Inflammatory macrophage treated with lipopolysaccharide for 1 hour (primary cell): ENCODE measurements at regions not wholly inside any gene's neighbourhood (a gene's known extent, or its start where the extent isn't known, plus 50 kb on each side); places are given as distances from the start of the nearest gene placed in this dataset.
"Not testable (repeated sequence)": the region's sequence is repeated elsewhere in the genome, so short reads cannot be mapped to it uniquely, and the experiment has no call there.

ENCODE experiments used
- DNase-seq, 2 donors: peaks; one replicate each; pipeline ENCODE4 v3.0.0-alpha.2; 2020 to 2022

DNA sequence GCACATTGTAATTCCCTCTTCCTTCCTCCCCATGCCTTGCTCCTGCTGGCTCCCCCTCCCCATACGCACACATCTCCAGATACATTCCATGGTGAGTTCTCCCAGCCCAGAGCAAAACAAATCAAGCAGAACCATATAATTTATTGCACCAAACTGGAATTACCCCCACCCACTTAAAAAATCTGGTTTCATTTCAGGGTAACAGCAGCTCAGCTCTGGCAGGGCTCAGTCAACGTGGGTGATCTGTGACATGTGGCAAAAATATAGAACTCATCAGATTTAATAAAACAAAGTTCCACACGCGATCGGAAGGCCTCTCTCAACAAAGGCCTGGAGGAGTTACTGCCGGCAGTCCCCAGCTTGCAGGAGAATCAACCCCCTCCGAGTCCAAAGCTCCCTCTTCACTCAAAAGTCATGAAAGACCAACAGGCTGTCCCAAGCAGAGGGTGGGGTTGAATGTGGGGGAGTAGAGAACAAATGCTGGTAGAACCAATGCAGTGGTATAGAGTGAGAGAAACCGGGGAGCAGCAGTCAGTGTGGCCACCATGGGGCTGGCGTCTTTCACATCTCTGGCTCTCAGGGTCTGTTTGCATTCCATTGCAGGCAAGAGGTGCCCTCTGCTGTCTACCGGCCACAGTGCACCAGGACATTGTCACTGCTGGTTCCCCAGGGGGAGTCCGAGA lies 323.3 kb upstream of the NT5E start:
- DNase-seq, result peak in 1 of 2 donors; percentile 4

DNA sequence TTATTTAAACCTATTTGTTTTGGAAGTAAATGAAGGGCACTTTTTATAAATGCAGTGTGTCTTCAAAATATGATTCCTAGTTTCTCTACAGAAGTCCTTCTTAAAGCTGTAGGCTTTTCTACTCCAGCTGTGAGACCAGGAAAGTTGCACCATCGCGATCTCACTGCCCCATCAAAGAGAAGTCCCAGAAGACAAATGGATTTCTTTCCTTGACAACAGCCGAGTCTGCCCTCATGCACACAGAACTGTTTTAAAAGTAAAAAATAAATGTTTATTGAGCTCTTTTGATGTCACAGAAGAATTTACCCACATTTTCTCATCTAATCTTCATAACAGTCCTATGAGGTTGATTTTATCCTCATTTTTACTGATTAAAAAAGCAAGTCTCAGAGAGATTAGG lies 324.4 kb upstream of the NT5E start:
- no peak for DNase-seq

DNA sequence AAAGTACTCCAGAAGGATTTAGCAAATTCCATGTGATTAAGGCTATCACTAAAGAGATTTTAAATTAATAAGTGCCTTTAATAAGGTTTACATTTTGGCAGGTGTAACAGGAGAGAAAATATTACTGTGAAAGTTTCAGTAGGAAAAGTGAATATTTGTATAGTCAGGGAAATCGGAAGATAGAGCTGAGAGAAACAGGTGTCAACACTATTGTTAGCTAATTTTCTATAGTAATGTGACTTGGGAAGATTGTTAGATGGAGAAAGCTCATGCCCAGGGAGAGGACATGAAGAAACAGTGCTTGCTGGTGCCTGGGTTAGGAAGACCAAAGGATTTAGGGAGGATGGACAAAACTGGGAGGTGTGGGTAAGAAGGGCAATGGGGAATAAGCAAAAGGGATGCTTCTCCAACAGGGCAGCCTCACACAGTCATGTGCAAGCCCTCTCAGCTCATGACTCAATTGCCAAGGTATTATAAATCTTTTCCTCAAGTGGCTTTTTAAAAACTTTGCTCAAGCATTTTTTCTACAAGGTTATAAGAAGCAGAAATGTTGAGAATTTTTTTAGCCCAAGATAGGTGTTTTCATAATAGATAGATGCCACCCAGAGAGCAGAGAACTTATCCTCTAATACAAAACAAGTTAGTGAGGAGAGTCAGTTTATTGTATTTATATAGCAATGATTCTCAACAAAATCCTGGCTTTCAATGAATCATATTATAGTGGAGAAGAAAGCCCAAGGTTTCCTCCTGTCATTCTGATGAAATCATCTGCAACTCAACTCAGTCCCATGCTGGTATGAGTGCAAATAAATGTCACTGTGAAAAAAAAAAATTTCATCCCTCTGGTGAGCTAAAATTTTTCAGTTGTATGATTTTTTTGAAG lies 325.2 kb upstream of the NT5E start:
- DNase-seq, result no peak

DNA sequence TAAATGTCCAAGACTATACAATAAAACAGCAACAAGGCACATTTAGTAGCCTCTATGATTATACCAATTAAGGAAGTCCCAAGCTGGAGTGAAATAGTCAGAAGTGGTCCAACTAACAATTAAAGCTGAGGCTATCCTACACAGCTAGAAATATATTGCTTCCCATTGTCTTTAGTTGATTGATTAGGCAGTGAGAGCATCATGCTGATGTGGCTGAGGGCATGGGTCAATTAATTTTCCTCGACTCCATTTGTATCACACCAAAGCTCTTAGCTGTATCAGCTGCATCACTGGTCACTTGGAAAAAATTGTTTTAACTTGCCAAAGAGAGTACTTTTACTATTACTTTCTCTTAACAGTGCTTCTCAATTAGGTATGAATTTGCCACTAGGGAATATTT lies 328.7 kb upstream of the NT5E start:
- no peak for DNase-seq

DNA sequence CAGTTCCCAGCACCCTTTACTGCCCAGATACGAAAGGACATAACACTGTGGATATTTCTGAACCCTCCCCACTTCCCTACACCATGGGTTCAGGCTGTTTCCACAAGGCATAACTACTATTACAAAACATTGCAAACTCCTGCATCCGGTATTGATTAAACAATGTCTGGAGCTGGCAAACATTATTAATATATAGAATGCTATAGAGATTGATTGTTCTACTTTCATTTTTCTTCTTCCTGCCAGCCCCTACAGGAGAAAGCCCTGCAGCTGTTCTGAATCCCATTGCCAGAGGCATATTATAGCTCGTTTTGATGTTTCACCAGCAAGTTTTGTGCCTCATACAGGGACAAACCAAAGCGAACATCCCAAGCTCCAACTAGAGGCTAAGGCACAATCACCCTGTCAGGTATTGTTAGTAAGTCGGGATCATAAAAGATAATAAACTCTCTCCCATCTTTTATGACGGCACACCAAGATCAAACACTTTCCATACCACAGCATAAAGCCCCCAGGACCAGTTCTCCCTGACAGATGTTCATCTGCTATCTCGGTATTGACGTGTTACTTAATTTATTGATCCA lies 331.1 kb upstream of the NT5E start:
- DNase-seq, result no peak

DNA sequence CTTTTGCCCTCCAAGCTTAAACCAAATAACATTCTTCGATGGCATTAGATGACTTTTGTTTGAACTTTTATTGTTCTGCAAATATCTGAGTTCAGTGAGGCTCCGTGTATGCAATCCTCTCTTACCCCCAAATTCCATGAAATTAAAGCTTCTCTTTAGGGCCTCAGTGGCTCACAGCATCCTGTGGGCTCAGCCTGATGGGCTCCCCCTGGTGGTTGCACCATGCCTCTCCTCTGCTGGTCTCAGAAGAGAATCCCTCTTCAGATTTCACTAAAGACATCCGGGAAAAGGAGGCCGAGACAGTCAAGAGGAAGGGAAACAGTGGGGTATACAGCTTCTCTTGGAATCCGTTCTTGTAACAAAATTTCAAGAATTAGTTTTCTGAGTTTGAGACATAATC lies 331.6 kb upstream of the NT5E start:
- DNase-seq, result no peak

DNA sequence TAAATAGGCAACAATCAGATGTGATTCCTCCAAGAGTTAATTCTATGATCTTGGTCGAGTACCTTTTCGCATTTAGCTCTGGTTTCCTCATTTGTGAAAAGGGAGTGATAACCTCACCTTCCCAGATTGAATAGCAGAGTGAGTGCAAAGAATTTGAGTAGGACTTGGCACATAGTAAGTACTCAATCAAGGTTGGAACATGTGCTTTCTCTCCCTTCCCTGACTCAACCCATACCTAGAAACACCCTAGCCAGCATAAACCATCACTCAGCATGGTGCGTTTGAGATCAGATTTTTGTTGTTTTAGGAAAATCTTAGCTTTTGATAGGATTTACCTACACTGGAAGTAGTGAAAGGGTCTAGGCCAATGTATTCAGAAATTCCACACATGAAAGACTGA lies 333.4 kb upstream of the NT5E start:
- DNase-seq, result no peak

DNA sequence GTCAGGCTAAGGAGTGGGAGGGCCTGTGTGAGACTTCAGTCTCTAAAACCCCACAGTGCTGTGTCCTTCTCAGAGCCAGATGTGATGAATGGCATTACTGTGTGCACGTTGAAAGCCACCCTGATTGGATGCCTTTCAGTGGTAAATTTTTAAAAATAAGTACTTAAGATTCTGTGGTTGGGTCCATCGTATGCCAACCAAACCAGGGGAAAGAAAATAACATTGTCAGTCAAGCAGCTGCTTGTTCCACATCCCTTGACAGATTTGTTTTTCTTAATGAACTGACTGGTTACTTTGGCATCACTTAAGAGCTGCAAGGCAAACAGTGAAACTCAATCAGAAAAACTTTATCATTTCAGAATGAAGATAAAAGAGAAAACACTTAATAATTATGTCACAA lies 334.0 kb upstream of the NT5E start:
- no peak for DNase-seq

DNA sequence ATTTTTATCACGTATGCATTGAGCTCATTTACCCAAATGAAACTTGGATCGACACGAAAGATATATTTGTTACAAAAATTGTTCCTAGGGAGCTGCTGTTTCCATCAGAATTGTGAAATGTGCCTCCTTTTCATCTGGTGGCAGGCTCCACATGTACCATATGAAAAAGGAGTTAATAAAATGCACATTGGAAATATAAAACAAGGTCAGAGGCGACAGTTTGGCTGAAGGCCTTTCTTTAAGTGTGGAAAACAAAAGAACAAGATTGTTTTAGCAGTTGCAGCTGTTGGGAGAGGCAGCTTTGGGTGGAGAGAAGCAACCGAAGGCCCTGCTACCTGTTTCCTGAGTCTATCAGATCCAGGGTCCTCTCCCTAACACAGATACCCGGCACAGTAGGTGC lies 334.5 kb upstream of the NT5E start:
- DNase-seq, result no peak

DNA sequence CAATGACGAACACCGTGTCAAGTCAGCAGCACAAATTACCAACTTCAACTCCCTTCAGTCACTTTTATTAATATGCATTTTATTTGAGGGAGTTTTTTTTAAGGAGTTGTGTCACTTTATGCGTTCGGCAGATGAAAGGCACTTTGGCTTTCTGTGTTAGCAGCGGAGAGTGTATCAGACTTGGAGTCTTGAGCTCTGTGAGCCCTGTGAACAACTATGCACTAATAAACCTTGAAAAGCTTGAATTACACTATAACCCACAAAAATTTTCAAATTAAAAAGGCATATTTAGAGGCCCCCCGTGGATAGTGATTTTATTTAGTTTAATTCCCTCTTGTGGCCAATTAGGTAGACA lies 335.3 kb upstream of the NT5E start:
- no peak for DNase-seq

DNA sequence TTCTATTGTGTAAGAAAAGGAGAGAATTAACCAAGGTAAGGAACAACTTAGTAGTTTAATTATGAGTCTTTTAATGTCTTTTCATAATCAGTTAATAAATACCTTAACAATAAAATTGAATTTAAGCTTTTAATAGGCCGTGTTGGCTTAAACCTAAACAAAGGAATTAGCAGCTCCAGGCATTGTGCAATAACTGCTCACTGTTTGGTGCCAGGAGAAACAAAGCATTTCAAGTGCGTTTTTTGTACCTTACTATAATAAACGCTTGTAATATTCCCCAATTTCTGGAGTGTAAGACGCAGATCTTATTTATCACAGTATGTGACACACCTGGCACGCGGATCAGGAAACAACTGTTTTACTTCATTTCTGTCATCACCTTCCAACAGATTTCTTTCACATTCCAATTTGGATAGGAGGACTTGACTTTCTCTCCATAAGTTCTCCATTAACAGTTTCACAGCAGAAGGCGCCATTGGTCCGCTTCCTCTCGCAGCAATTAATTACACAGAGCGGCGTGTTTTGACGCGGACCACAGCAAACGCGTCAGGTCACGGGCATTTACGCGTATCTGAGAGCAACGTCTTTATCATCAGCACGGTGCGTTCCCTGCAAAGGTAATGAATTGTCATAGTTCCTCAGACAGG lies 335.8 kb upstream of the NT5E start:
- no peak for DNase-seq

DNA sequence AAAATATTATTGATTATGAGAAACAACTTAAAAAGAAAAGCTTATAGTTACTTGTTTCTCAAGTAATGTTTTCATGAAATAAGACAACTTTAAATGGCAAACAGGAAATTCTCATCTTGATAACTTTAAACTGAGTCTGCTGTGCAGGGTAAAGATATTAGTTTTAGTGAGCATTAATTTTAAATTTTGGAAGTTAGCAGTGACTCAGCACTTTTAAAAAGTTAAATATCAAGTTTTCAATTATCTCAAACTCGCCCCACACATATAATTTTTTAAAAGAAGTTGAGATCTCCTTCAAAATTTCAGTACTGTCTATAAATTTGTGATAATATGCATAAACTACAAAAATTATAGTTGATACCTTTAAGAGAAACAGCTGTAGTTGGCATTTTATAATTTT lies 337.3 kb upstream of the NT5E start:
- no peak for DNase-seq

DNA sequence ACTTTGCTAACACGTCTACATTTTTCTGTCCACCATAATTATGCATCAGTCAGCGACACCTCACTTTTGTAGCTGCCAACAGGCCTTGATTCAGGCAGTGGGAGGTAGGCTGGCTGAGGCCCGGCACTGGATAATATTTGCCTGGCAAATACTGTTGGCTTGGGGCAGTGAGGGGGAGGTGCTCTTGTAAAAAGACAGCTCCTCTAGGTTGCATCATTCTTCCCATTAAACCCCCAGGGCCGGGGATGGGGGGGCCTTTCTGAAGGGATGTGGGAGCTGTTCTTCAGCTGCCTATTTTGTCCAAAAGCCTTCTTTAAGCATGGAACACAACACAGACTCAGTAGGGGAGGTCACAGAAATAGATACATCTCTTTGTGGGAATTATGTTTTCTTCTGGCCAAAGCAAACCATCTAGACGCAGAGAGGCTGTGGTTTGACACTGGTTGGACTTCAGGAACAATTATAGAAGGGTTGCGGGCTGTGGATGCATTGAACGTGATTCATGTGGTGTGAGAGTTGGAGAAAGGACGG lies 338.3 kb upstream of the NT5E start:
- no peak for DNase-seq

DNA sequence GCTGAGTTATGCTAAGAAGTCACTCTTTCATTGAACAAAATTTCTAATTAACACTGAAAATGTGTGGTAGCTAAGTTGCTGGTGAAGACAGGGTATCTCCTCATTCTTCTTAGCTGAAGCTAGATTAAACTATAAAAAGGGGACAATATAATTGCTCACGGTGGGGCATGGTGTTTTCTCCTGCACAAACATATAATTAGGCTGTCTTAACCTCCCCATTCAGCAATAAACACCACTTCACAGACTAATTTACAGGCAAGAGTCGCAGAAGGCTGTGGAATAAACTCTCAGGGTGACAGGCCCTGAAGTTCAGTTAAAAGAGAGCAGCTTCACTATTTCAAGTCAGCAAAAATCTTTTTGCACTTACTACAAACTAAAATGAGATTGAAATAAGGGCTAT lies 338.9 kb upstream of the NT5E start:
- DNase-seq, result no peak

DNA sequence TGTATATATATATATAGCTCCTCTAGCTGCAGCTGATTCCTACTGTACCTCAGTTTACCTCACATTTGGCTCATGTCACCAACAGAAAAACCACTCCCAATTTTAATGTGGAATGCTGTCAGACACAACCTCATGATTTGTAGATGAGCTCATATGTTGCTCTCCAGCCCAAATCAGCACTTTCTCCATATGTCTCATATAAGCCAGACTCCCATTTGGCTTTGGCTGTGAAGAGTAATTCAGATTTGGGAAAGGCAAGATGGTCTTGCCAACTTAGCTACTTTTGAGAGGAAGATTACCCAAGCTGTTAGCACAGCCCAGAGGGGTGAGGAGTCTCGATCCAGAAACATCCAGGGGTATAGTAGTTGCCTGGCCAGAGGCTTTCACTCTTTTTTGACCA lies 342.2 kb upstream of the NT5E start:
- no peak for DNase-seq

DNA sequence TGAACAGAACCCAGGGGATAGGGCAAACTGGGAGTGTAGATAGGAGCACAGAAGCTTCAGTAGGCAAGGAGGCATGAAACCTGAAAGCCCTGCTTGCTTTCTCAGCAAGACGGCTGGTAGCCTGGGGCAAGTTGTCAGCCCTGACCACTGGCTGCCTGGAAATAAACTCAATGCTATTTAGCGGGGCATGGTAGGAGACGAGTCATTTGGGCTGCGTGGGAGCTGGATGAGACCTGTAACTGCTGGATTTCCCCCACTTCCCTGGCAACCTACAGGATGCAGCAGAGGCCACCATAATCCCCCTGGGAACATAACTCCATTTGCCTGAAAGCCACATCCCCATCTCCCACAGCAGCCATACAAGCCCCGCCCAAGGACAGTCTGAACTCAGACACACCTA lies 332.6 kb upstream of the TBX18 start:
- DNase-seq, result no peak

DNA sequence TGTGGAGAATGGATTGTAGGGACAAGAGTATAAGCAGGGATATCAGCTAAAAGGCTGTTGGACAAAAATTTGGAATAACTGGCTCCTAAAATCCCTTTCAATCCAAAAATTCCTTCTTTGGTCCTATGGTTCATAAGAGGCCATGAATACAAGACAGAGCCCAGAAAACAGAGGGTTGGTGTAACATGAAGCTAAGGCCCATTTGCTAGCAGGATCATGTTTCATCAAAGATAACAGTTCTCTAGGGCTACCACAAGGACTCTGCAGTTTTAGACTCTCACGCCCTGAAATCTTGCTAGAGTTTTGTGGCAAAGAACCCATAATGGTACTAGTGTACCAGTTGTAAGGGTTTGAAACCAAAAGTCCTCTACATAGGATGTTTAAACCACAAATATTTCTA lies 327.8 kb upstream of the TBX18 start:
- DNase-seq, result no peak

DNA sequence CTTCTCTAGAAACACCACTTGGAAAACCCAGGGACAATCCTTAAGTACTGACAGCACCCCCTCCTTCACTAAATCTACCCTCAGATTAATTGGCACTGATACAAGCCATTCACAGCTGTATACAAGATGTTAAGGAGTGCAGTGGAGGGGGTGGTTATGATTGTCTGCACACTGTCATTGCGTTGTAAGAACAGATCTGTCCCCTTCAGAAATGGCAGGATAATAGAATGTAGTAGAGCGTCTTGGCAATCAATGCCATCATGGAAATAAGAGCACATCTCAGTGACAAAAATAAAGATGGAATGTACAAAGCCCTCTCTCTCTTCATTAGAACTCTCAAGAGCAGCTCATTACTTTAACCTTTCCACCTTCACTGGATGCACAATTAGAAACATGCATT lies 324.9 kb upstream of the TBX18 start:
- no peak for DNase-seq

DNA sequence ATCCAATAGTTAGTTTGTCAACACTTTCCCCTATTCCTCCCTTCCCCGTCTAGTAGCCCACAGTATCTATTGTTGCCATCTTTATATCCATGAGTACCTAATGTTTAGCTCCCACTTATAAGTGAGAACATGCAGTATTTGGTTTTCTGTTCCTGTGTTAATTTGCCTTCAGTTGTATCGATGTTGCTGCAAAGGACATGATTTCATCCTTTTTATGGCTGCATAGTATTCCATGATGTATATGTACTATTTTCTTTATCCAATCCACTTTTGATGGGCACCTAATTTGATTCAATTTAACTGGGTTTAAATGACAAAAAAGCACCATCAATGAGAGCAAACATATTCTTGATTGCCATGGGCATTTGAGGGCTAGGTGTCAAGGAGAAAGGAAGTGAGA lies 321.5 kb upstream of the TBX18 start:
- DNase-seq, result no peak

DNA sequence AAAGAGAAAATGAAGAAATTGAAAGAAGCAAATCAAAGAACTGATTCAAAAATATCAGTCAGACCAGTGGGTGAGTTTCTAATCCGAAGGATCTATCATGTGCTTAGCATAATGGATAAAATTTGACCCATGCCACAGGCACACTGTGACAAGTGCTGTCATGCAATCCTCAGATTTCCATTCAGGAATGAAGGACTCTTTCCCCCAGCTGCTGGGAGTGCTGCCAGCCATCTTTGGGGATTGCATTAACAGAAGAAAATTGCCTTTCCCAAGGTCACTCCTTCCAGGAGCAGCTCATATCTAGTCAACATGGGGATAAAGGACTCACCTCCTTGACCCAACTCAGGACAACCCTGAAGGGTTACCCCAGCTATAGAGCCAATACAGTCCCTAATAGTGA lies 316.7 kb upstream of the TBX18 start:
- DNase-seq, result no peak

DNA sequence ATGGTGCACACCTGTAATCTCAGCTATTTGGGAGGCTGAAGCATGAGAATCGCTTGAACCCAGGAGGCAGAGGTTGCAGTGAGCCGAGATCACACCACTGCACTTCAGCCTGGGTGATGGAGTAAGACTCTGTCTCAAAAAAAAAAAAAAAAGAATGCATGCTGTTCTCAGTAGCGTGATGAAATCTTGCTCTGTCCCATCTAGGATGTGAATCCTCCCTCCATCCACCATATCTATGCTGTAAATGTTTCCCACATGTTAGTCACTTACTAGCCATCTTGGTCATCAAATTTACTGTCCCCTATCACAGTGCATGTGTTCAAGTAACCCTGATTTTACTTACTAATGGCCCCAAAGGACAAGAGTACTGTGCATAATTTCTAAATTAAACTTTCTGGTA lies 315.4 kb upstream of the TBX18 start:
- no peak for DNase-seq

DNA sequence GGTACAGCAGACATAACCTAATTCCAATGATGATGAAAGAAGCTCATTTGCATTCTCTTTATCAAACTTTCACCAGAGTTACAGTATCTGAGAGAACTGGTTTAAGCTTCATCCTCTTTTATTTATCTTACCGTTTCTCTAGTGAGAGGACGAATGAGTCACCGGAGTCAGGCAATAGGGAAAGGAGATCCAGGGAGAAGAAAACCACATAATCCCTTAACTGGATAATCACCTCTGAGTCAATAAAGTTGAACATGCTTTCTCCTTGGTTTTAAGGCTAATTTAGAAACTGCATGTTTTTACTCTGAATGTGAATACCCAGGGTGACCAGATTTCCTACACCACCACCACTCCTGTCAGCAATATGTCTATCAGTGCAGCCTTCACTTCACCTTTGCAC lies 313.7 kb upstream of the TBX18 start:
- DNase-seq, result no peak

DNA sequence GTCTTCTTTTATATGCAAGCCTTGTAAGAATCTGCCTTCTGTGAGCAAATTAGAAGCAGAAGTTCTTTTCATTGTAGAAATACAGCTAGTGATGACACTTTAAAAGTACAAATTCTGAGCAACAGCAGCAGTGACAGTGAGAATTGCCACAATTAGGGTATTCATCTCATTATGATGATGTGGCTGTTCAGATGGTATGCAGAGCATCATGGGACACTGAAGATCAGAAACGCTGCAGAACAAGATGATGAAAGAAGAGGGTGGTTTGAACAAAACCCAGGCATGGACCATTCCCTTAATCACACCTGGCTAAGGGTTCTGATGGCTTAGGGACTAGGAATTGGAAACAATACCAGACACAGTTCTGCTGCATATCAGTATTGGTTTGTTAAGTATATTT lies 312.7 kb upstream of the TBX18 start:
- no peak for DNase-seq

DNA sequence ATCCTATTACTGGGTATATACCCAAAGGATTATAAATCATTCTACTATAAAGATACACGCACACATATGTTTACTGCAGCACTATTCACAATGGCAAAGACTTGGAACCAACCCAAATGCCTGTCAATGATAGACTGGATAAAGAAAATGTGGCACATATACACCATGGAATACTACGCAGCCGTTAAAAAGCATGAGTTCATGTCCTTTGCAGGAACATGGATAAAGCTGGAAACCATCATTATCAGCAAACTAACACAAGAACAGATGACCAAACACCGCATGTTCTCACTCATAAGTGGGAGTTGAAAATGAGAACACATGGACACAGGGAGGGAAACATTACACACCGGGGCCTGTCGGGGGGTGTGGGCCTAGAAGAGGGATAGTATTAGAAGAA lies 307.4 kb upstream of the TBX18 start:
- not testable (repeated sequence) for DNase-seq
